ENCODE measurements at regions not wholly inside any gene's neighbourhood (a gene's known extent, or its start where the extent isn't known, plus 50 kb on each side); places are given as distances from the start of the nearest gene placed in this dataset.

DNA sequence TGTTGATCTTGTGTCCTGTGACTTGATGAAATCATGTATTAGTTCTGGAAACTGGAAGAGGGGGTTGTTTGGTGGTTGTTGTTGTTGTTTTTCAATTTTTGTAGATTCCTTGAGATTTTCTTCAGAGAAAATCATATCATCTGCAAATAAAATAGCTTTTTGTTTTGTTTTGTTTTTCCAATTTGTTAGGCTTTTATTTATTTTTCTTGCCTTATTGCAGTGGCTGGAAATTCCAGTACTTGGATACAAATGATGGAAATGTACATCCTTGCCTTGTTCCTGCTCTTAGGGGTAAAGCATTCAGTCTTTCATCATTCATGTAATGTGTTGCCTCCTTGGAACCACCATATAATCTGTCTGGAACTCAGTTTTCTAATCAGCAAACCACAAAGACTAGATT, 50.3 kb upstream of the TRIB2 start:
- no peak for TF ChIP-seq POLR2AphosphoS5 (IDR thresholded peaks at IDR 0.05; ENCODE audit: low read depth, low read length)
- TF ChIP-seq, protein P1, sequence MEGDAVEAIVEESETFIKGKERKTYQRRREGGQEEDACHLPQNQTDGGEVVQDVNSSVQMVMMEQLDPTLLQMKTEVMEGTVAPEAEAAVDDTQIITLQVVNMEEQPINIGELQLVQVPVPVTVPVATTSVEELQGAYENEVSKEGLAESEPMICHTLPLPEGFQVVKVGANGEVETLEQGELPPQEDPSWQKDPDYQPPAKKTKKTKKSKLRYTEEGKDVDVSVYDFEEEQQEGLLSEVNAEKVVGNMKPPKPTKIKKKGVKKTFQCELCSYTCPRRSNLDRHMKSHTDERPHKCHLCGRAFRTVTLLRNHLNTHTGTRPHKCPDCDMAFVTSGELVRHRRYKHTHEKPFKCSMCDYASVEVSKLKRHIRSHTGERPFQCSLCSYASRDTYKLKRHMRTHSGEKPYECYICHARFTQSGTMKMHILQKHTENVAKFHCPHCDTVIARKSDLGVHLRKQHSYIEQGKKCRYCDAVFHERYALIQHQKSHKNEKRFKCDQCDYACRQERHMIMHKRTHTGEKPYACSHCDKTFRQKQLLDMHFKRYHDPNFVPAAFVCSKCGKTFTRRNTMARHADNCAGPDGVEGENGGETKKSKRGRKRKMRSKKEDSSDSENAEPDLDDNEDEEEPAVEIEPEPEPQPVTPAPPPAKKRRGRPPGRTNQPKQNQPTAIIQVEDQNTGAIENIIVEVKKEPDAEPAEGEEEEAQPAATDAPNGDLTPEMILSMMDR (IDR thresholded peaks at IDR 0.05) = no peak
- no peak for TF ChIP-seq SIN3A (IDR thresholded peaks at IDR 0.05; ENCODE audit: borderline replicate concordance, insufficient read depth, low read depth, low read length)
- TF ChIP-seq, protein P2, sequence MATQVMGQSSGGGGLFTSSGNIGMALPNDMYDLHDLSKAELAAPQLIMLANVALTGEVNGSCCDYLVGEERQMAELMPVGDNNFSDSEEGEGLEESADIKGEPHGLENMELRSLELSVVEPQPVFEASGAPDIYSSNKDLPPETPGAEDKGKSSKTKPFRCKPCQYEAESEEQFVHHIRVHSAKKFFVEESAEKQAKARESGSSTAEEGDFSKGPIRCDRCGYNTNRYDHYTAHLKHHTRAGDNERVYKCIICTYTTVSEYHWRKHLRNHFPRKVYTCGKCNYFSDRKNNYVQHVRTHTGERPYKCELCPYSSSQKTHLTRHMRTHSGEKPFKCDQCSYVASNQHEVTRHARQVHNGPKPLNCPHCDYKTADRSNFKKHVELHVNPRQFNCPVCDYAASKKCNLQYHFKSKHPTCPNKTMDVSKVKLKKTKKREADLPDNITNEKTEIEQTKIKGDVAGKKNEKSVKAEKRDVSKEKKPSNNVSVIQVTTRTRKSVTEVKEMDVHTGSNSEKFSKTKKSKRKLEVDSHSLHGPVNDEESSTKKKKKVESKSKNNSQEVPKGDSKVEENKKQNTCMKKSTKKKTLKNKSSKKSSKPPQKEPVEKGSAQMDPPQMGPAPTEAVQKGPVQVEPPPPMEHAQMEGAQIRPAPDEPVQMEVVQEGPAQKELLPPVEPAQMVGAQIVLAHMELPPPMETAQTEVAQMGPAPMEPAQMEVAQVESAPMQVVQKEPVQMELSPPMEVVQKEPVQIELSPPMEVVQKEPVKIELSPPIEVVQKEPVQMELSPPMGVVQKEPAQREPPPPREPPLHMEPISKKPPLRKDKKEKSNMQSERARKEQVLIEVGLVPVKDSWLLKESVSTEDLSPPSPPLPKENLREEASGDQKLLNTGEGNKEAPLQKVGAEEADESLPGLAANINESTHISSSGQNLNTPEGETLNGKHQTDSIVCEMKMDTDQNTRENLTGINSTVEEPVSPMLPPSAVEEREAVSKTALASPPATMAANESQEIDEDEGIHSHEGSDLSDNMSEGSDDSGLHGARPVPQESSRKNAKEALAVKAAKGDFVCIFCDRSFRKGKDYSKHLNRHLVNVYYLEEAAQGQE (IDR thresholded peaks at IDR 0.05; ENCODE audit: insufficient read depth in 1 of 2, low read depth in 2 of 2, low read length in 1 of 2) = no peak
- TF ChIP-seq TCF7L2 (IDR thresholded peaks at IDR 0.05; ENCODE audit: low read depth, low read length) = no peak

All from Panc1 (cell line).